K562 (cell line): ENCODE measurements at regions not wholly inside any gene's neighbourhood (a gene's known extent, or its start where the extent isn't known, plus 50 kb on each side); places are given as distances from the start of the nearest gene placed in this dataset.

Experiments used
- MEF2A ChIP-seq: IDR thresholded peaks from 2 replicates; pipeline ENCODE4 v1.6.1; 2011; ENCODE audit warnings: low read depth, mild to moderate bottlenecking, low read length, moderate library complexity; ENCODE audit not compliant: control insufficient read depth
- NRF1 ChIP-seq, 2 experiments: fragments of 450-650 bp; IDR thresholded peaks in 1 of 2; conservative IDR thresholded peaks in 1 of 2; 2 replicates each; pipeline ENCODE4 v1.6.1; 2014; ENCODE audit warnings: mild to moderate bottlenecking in 2 of 2
- PKNOX1 ChIP-seq: fragments of 450-650 bp; IDR thresholded peaks from 2 replicates; pipeline ENCODE4 v1.6.1; 2016
- POLR3A ChIP-seq: IDR thresholded peaks from 2 replicates; pipeline ENCODE4 v1.6.1; 2011; ENCODE audit warnings: borderline replicate concordance, mild to moderate bottlenecking, moderate library complexity; ENCODE audit not compliant: insufficient read length, insufficient read depth; ENCODE audit errors: extremely low read depth
- YY1 ChIP-seq, 3 experiments: IDR thresholded peaks; 2 replicates each; pipeline ENCODE4 v1.6.1; 2011; ENCODE audit warnings: low read length in 2 of 3, mild to moderate bottlenecking in 2 of 3, moderate library complexity in 2 of 3, borderline replicate concordance in 1 of 3, control low read depth in 1 of 3, low read depth in 1 of 3; ENCODE audit not compliant: insufficient read depth in 3 of 3, insufficient replicate concordance in 2 of 3, control insufficient read depth in 1 of 3, insufficient read length in 1 of 3; ENCODE audit errors: extremely low read depth in 1 of 3
- ZBTB34 ChIP-seq: fragments of 250-450 bp; sonication (Bioruptor Pico); IDR thresholded peaks from 2 replicates; pipeline ENCODE4 v1.8.0; 2021; ENCODE audit warnings: mild to moderate bottlenecking, moderate library complexity
- ZBTB7A ChIP-seq: IDR thresholded peaks from 2 replicates; pipeline ENCODE4 v1.6.1; 2011; ENCODE audit warnings: low read depth, mild to moderate bottlenecking, low read length, moderate library complexity, borderline replicate concordance; ENCODE audit not compliant: control insufficient read depth
- ZNF609 ChIP-seq: sonication (generic); formaldehyde crosslinking; IDR thresholded peaks from 2 replicates; pipeline ENCODE4 v1.8.1; 2023; ENCODE audit warnings: missing genetic modification reagents, mild to moderate bottlenecking, borderline replicate concordance

- TF ChIP-seq POLR3A (no peak), NRF1 (conservative IDR thresholded peaks at IDR 0.05 in 1 of 2, IDR thresholded peaks at IDR 0.05 in 1 of 2) (no peak), ZBTB7A (no peak), ZBTB34 (CRISPR knock-in tag) (no peak), YY1 (IDR thresholded peaks at IDR 0.05; ENCODE audit: borderline replicate concordance in 1 of 3, control insufficient read depth in 1 of 3, extremely low read depth in 1 of 3, insufficient read depth in 3 of 3, insufficient read length in 1 of 3, insufficient replicate concordance in 2 of 3, low read depth in 1 of 3, low read length in 2 of 3) (no peak), PKNOX1 (no peak), ZNF609 (CRISPR knock-in tag) (no peak), MEF2A (no peak)
Measured at GRCh38 chr6:12479881-12480280, 189.7 kb downstream of the EDN1 start.
